Suprapubic skin (tissue), 4 donors: ENCODE measurements at regions not wholly inside any gene's neighbourhood (a gene's known extent, or its start where the extent isn't known, plus 50 kb on each side); places are given as distances from the start of the nearest gene placed in this dataset.

ENCODE experiments used
- DNase-seq, 2 donors: peaks; one replicate each; pipeline ENCODE4 v3.0.0-alpha.2; 2019; ENCODE audit warnings: low spot score in 2 of 2
- H3K27ac ChIP-seq: fragments of 200-600 bp; sonication (generic); one replicate; pipeline ENCODE4 v1.5.1; 2019
- H3K27me3 ChIP-seq: fragments of 200-600 bp; sonication (generic); one replicate; pipeline ENCODE4 v1.5.1; 2019
- H3K36me3 ChIP-seq: fragments of 200-600 bp; sonication (generic); one replicate; pipeline ENCODE4 v1.5.1; 2019
- H3K4me1 ChIP-seq: fragments of 200-600 bp; sonication (generic); one replicate; pipeline ENCODE4 v1.5.1; 2019
- H3K4me3 ChIP-seq: fragments of 200-600 bp; sonication (generic); one replicate; pipeline ENCODE4 v1.5.1; 2019; ENCODE audit warnings: mild to moderate bottlenecking
- H3K9me3 ChIP-seq: fragments of 200-600 bp; sonication (generic); one replicate; pipeline ENCODE4 v1.5.1; 2019
- CTCF ChIP-seq, 2 donors: fragments of 200-600 bp in 1 of 2; fragments of 450-650 bp in 1 of 2; sonication (generic) in 1 of 2; IDR thresholded peaks; one replicate each; pipeline ENCODE4 v1.5.1; 2016 to 2019; ENCODE audit warnings: antibody characterized with exemption in 2 of 2, mild to moderate bottlenecking in 1 of 2, moderate library complexity in 1 of 2
- EP300 ChIP-seq: sonication (generic); formaldehyde crosslinking; IDR thresholded peaks from one replicate; pipeline ENCODE4 v1.6.1; 2017; ENCODE audit warnings: antibody characterized with exemption
- POLR2A ChIP-seq, 2 donors: fragments of 450-650 bp; IDR thresholded peaks; one replicate each; pipeline ENCODE4 v1.6.1; 2017; ENCODE audit warnings: antibody characterized with exemption in 2 of 2, mild to moderate bottlenecking in 2 of 2, moderate library complexity in 2 of 2
- POLR2AphosphoS5 ChIP-seq, 3 donors: sonication (generic); formaldehyde crosslinking; IDR thresholded peaks; one replicate each; pipeline ENCODE4 v1.6.1; 2017; ENCODE audit warnings: antibody characterized with exemption in 3 of 3
- WGBS: methylation state at CpG from one replicate; pipeline ENCODE4 v1.1.5; 2018; 5-methylcytosine and 5-hydroxymethylcytosine counted together

DNA sequence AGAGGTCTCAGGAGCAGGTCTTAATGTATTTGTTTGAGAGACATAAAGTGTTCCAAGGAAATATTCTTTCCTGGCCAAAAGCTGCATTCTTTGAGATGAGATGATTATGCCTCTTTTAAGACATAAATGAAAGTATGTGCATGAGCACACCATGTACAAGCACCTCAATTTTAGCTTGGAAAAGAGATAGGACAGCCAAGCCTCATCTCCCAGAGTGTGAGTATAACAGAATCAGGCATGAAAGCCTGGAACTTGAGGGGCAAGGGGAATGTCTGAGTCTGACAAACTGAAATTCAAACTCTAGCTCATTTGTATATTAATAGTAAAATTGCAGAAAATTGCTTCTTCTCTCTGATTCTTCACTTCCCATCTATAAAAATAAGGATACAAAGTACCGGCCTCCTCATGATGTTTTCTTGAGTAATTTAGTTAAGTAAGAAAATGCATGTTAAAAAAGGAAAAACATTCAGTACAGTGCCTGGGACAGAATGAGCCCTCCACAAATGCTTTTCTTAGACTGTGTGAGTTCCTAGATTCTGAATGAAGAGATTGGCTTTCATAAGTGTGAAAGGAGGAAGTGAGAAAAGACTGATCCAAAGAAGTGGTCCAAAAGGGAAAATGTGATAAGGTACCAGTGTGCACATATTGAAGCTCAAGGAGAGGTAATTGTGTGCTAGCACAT is 1260.9 kb upstream of the SORCS1 start:
- H3K4me1 ChIP-seq, result no peaks in the 10 kb centered on the region
- no peak overlapping the region for H3K27ac ChIP-seq
- H3K9me3 ChIP-seq, result no peaks in the 10 kb centered on the region
- WGBS, result 77% methylated on average over 1 of the region's 1 CpG
- TF ChIP-seq CTCF (IDR thresholded peaks at IDR 0.05) (no peak), POLR2A (IDR thresholded peaks at IDR 0.05) (no peak), POLR2AphosphoS5 (IDR thresholded peaks at IDR 0.05) (no peak), EP300 (no peak)
- DNase-seq, result no peak
- no peaks in the 10 kb centered on the region for H3K27me3 ChIP-seq
- no peak overlapping the region for H3K4me3 ChIP-seq
- H3K36me3 ChIP-seq, result no peaks in the 10 kb centered on the region

DNA sequence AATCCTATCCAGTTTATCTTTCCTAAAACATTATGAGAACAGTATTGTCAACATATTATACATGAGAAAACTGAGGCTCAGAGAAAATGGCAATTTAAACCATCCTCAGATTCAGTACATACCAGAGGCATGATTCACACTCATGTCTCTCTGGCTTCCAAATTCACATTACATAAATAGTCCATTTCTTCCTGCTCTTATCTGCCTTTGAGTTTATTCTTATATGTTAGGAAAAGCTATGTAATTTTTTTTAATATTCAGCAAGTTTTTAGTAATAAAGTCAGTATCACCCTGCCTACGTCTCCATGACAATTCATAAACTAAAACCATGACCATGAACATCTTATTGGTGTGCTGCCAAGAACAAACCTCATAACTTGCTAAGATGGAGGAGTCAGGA is 1260.2 kb upstream of the SORCS1 start:
- Histone ChIP-seq H3K27me3 (no peaks in the 10 kb centered on the region), H3K9me3 (no peaks in the 10 kb centered on the region), H3K27ac (no peak overlapping the region), H3K4me3 (no peak overlapping the region), H3K36me3 (no peaks in the 10 kb centered on the region), H3K4me1 (no peaks in the 10 kb centered on the region)
- TF ChIP-seq POLR2A (IDR thresholded peaks at IDR 0.05) (no peak), POLR2AphosphoS5 (IDR thresholded peaks at IDR 0.05) (no peak), EP300 (no peak), CTCF (IDR thresholded peaks at IDR 0.05) (no peak)
- no peak for DNase-seq
- WGBS, result 61% methylated on average over 1 of the region's 1 CpG

DNA sequence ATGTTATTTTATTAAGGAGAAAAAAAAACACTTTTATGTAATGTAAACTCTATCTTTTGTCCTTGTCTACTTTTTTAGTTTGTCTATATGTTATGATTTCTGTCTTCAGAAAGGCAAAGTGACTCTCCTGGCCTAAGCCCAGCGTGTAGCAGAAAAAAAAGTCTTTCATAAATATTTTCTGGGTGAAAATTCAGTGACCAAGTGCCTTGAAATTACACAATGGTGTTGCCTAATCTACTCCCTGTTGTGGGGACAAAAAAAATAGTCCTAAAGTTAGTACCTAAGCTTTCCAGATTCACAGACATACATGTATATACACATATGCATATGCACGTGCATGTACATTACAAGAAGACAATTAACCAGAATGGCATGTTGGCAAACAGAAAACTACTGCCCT is 1257.8 kb upstream of the SORCS1 start:
- no peak for TF ChIP-seq POLR2AphosphoS5 (IDR thresholded peaks at IDR 0.05)
- TF ChIP-seq EP300, result no peak
- H3K27me3 ChIP-seq, result no peaks in the 10 kb centered on the region
- WGBS, result 78% methylated on average over 2 of the region's 2 CpGs
- H3K36me3 ChIP-seq, result no peaks in the 10 kb centered on the region
- H3K4me3 ChIP-seq, result no peak overlapping the region
- no peak overlapping the region for H3K27ac ChIP-seq
- H3K9me3 ChIP-seq, result no peaks in the 10 kb centered on the region
- DNase-seq, result no peak
- no peaks in the 10 kb centered on the region for H3K4me1 ChIP-seq

- DNase-seq, result no peak
- 27% methylated on average over 2 of the region's 2 CpGs for WGBS
- TF ChIP-seq EP300 (no peak), CTCF (IDR thresholded peaks at IDR 0.05) (no peak), POLR2A (IDR thresholded peaks at IDR 0.05) (no peak), POLR2AphosphoS5 (IDR thresholded peaks at IDR 0.05) (no peak)
- no peaks in the 10 kb centered on the region for H3K9me3 ChIP-seq
- no peak overlapping the region for H3K27ac ChIP-seq
- no peaks in the 10 kb centered on the region for H3K27me3 ChIP-seq
- H3K4me1 ChIP-seq, result no peaks in the 10 kb centered on the region
- H3K4me3 ChIP-seq, result no peak overlapping the region
- H3K36me3 ChIP-seq, result no peaks in the 10 kb centered on the region
Observed at GRCh38 chr10:108421266-108421665, 1256.8 kb upstream of the SORCS1 start.

DNA sequence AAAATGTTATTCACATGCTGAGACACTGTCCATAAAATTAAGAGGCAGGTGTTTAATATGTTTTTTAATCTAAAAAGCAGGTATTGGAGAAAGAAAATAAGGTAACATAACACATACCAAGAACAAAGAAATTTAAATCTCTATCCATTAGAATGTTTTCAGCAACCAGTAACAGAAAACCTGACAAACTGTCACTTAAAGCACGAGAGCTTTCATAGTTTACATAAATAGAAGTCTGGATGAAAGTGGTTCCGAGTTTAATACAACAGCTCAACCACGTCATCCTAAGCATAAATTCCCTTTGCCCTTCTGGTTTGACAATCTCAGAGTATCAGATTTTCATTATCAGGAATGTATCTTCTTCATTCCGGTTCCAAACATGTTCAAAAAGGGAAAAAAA is 1249.4 kb upstream of the SORCS1 start:
- no peak for DNase-seq
- no peak overlapping the region for H3K4me3 ChIP-seq
- H3K27me3 ChIP-seq, result no peaks in the 10 kb centered on the region
- 59% methylated on average over 4 of the region's 4 CpGs for WGBS
- no peaks in the 10 kb centered on the region for H3K9me3 ChIP-seq
- no peak overlapping the region for H3K27ac ChIP-seq
- no peaks in the 10 kb centered on the region for H3K4me1 ChIP-seq
- no peaks in the 10 kb centered on the region for H3K36me3 ChIP-seq
- TF ChIP-seq POLR2A (IDR thresholded peaks at IDR 0.05) (no peak), POLR2AphosphoS5 (IDR thresholded peaks at IDR 0.05) (no peak), EP300 (no peak), CTCF (IDR thresholded peaks at IDR 0.05) (no peak)

GRCh38 chr10:108412323-108412722 is 1247.8 kb upstream of the SORCS1 start:
- Histone ChIP-seq H3K27me3 (no peaks in the 10 kb centered on the region), H3K4me1 (no peaks in the 10 kb centered on the region), H3K36me3 (no peaks in the 10 kb centered on the region), H3K4me3 (no peak overlapping the region), H3K27ac (no peak overlapping the region), H3K9me3 (no peaks in the 10 kb centered on the region)
- DNase-seq, result no peak
- TF ChIP-seq POLR2A (IDR thresholded peaks at IDR 0.05) (no peak), POLR2AphosphoS5 (IDR thresholded peaks at IDR 0.05) (no peak), EP300 (no peak), CTCF (IDR thresholded peaks at IDR 0.05) (no peak)
- whole genome bisulfite sequencing, result 41% methylated on average over 2 of the region's 2 CpGs
